Nucleus accumbens (tissue), 56 donors: ENCODE measurements at regions not wholly inside any gene's neighbourhood (a gene's known extent, or its start where the extent isn't known, plus 50 kb on each side); places are given as distances from the start of the nearest gene placed in this dataset.
A peak's percentile ranks its signal among the peaks of the same experiment; 100 is the strongest.

ENCODE experiments used
- DNase-seq, 56 donors: peaks; one replicate each; lab custom pipeline; 2025; lab: John Stamatoyannopoulos, UW

DNA sequence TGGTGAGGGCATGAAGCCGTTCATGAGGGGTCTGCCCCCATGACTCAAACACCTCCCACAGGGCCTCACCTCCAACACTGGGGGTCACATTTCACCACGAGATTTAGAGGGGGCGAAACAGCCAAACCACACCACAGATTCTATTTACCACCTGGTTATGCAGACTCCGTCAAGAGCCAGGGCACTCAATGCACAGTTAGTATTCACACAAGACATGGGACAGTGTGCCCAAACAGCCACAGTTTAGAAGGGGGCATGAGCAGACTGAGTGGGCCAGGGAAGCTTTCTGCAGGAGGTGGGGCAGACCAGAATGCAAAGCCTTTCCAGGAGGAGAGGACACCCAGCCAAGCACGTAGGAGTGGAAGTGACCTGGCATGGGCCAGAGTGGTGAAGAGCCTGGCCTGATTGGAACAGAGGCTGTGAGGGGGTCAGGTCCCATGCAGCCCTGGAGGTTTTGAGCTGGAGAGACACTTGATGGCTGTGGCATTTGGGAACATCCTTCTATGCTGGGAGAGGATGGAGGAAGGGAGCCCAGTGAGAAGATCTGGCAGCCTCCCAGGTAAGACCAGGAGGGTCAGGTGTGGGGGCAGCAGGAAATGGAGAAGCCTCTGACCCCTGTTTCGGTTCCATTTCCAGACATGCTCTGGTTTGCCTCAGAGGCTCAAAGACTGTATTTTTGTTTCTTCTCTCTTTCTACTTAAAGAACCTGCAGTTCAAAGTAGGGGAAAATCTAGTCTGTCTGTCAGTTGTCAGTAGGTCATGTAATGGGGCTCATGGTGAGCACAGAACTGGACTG, 199.1 kb upstream of the NCAM1 start:
- no peak for DNase-seq

DNA sequence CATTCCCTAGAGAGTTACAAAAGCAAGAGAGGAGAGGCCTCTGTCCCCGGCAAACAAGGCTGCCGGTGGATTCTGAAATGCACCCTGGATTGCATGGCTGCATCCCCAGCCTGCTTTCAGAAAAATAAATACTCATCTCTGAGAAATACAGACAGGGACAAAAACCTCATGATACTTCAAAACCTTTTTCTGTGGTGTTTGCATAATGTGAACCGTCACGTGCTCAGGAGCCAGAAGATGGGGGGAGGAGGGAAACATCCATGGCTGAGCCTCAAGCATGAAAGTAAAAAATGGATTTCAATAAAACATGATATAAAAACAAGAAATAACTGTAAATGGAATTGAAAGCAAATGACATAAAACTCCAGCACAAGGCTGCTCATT, 198.5 kb upstream of the NCAM1 start:
- DNase-seq = peak in 6 of 56 donors; percentile 17 to 38 (median 31)

DNA sequence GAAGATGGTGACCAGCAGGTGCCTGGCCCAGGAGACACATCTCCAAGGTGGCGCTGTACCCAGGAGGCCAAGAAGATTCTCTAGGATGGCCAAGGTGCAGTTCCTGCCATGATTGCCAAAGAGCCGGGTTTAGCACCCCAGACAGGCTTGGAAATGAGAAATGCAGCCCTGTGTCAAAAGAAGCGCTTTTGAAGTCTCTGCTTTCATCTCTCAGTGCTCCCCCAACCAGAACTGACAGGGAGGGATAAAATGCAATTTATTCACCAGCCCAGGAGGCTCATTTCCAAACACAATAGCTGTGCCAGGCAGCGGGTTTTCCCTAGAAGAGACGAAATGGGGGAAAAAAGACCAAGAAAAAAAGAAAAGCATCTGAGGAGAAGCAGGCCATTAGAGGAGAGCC, 195.9 kb upstream of the NCAM1 start:
- no peak for DNase-seq

DNA sequence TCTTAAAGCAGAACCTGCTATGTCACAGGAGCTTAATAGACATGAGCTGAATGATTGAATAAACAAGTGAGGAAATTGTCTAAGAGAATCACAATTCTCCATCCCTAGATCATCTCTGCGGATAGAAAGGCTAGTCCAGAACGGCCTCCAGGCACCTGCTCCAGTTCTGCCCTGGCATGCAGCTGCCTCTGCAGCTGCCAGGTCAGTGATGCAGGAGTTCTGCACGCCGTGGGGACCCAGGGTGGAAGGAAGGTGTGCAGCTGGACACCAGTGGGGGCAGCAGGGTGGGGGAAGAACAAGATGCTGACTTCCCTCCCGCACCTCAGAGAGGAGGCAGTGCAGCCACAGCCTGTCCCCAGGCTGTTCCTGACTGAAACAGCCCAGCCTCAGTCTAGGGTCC, 192.1 kb upstream of the NCAM1 start:
- peak in 3 of 56 donors; percentile 10 to 34 (median 16) for DNase-seq

DNA sequence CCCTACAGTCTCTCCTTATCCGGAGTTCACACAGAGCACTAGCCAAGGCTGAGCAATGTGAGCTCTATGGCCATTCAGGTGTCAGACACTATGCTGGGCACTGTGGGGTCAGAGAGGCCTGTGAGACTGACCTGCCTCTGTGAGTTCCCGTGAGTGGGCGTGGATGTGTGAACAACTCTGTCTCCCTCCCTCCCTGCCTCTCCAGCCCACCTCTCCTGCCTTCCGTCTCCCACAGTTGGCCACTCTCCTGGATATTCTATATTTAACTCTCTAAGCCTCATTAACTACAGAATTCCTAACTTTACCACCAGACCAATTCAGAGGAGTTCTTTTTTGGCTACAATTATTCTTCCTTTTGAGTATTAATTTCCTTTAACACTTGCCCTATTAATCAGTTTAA, 191.6 kb upstream of the NCAM1 start:
- DNase-seq = peak in 1 of 56 donors; percentile 50

DNA sequence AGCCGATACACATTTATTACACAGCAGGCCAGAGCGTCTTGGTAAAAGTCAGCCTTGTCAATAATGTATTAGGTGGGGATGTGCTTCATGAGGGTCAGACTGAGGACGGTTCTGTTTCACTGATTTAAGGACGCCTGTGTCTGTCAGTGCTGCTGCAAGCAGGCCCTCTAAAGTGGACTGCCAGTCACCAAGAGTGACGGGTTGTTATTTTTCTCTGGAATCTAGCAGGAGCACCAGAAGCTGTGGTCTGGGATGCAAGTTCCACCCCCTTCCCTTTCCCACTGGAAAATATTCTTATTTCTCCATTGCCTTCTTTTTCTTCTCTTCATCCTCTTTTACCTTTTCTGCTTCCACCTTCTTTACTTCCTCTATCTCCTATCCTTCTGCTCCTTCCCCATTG, 191.2 kb upstream of the NCAM1 start:
- peak in 3 of 56 donors; percentile 25 to 59 (median 33) for DNase-seq

DNA sequence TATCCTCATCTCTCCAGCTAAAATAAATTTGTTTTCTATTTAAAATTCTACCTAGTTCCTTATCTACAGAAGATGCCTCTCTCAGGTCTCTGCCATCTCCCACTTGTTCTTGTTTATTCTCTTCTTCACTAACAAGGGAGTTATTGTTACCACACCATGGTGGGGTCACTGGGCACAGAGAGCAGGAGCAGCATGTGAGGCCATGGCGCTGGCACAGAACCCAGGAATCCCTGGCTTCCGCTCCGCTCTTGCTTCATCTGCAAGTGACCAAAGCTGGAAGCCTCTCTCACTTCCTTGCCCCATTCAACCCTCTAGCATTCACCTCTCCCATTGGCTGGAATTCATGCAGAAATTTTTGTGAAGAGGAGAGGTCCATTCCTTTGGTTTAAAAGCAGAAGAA, 190.7 kb upstream of the NCAM1 start:
- DNase-seq = peak in 54 of 56 donors; percentile 31 to 91 (median 78)

DNA sequence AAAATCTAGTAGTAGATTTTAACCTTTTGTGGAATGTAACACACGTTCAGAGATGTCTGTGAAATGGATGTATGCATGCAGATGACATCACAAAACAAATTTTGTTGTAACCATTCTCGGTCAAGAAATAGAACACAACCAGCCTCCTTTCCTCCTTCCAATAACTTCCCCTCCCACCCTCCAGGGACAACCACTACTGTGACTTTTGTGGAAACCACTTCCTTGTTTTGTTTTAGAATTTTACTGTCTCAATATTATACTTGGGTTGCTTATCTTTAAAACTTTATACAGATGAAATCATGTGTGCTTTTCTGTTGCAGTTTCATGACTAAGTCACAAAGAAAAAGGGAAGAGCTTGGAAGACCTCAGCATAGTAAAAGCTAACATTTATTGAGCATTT, 189.4 kb upstream of the NCAM1 start:
- no peak for DNase-seq

DNA sequence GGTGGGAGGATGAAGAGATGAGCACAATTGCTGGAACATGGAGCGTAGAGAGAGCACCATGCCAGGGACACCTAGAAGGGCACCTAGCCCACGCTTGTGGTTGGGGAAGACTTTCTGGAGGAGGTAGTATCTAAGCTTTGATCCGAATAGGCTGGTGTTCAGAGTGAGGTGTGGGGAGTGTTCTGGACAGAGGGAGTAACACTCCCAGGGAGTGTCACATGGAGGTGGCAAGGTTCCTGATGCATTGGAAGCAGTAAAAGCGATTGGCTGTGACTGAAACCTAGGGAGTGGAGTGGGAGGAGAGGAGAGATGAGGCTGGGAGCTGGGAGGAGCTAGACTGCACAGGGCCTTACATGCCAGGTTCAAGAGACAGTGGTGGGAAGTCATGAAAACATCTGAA, 188.0 kb upstream of the NCAM1 start:
- DNase-seq = peak in 4 of 56 donors; percentile 30 to 48 (median 40)

DNA sequence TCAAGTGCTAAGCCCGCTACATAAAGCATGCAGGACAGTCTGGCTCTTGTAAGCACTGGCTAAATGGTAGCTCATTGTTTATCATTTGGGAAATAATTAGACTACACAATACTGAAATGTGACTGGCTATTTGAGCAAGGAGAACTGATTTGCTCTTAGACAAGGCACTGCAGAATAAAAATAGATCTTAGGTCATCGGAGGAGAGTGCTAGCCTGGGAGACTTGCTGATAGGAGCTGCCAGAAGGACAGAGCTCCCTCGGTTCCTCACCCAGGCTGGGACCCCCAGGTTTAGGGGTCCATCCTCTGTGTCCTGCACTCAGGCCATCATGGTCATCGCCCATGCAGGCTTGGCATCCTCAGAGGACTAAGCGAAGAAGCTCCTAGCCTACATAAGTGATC, 184.4 kb upstream of the NCAM1 start:
- DNase-seq = no peak

DNA sequence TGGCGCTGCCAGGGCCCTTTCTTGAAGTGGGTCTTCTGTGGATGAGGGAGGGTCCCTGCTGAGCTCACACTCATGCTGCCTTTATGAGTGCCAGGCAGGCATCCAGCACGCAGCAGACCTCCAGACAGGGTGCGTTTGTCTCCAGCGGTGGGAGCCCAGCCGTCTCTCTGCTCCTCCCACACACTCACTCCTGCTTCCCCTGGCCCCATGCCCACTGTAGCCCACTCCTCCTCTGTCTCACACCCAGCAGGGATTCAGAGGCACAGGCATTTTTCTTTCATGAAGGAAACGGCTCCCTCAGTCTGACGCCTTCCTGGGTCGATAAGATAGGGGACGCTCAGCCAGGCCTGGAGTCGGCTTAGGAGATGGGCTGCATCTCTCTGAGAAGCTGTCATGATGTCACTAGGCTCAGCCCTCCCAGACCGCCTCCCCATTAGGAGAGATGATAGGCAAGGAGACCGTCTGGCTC, 183.9 kb upstream of the NCAM1 start:
- peak in 2 of 56 donors; percentile 13 to 35 for DNase-seq

DNA sequence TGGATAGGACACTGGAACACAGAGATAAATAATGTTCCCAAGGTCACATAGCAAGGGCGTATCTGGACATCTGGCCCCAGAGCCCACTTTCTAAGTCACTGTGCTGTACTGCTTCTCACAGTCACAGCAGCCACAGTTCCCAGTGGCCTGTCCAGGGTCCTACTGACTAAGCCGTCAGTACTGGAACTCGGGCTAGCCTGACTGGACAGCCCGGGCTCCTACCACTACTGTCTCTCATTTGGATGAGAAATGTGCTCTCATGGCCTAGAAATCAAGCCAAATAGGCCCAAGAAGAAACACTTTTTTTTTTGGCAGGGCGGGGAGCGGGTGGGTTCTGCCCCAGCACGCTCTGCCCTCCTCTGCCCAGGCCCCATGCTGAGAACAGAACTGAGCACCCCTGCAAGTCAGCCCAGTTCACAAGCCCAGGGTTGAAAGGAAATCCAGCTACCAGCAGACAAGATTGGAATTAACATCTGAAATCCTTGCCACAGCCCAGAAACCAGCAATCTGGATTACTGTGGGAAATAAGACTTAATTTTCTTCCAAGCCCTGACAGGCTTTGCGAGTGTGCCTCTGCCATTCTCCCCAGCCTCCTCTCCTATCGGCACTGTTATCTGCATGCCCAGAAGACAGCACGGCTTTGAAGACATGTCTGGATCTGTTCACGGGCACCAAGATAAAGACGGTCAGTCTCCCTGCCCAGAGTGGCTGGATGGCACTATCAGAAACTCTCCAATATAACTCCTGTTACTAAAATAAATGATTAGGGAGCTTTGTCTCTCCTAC, 182.9 kb upstream of the NCAM1 start:
- peak in 3 of 56 donors; percentile 22 to 42 (median 36) for DNase-seq

DNA sequence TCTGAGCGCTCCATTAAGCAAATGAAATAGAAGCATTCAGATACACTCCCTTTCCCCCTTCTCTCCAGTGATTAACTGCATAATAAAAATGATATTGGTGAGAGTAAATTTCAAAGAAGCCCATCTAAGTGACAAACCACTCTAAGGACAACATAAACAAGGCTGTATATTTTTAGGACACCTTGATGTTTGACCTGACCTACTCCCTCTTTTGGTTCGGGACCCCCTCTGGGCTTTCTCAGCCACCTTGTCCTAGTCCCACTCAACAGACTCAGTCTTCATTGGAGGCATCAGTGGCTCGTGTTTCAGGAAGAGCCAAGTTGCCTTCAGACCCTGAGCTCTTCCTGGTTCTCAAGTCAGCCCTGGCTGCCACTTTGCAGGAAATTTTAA, 182.3 kb upstream of the NCAM1 start:
- no peak for DNase-seq

DNA sequence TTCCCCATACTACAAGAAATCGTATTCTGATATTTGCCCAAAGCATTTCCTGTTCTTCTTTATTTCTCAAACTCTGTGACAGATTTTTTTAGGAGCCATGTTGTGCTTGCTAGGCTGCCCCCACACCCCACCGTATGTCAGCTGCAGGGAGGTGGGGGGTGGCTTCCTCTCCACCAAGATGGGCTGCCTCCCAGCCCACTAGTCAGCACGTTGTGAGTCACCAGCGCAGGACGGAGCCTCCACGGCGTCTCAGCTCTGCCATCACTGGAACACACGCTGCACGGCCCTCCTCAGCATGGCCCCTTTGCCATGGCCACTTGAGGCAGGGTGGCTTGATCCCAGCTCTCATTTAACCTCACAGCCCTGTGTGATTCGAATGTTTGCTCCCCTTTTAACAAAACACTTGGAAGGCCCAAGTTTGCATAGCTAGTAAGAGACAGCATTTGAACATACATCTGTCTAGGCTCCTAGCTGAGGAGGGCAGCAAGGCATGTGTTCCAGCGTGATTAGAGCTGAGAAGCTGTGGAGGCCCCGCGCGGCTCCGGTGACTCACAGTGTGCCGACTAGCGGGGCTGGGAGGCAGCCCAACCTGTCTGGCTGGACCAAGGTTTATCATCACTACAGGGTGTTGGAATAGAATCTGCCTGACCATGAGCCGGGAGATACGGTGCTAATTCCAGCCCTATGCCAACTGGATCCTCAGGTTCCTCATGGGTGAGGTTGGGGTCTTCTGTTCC, 180.7 kb upstream of the NCAM1 start:
- DNase-seq = no peak

DNA sequence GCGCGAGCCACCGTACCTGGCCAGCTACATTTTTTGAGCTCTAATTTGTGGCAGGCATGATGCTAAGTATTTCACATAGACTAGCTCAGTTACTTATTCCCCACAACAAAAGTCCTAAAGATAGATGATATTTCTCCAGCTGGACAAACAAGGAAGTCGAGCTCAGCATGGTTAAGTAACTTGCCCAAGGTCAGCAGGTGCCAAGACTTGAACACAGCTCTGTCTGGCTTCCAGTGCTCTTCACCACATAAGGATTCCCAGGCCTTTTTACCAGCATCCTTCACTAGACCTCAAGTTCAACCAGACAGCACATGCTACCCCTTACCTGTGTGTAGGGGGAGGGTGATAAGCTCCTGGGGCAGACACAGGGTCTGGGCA, 177.3 kb upstream of the NCAM1 start:
- DNase-seq = no peak

DNA sequence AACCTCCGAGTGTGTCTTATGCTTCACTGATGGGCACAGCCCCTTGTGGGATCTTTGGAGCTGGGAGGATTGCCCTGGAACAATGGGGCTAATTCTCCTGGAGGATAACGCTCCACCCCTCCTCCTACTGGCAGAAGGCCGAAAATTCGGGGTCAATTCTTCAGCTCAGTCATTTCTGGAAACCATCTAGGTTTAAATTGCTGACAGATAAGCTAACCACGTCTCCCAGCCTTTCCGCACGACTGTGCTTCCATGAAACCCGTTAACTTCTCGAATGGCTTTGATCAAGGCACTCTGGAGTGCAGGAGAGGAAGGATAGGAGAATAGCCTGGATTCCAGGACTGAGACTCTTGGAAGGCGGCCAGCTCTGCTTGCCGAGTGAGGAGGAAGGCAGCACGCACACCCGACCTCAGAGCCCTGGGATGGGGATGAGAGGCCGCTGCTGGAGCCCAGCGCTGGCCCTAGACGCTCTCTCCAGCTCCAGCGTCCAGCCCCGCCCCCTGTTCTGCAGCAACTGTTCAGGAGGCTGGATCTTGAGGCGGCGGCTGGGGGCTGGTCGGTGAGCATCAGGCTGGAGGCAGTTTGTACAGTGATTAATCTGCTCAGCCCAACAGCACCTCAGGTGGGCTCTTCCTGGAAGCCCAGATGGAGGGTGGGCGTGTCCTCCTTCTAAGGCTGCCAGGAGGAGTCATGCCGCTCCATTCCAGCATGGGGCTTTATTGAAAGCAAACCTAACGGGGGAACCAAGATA, 176.7 kb upstream of the NCAM1 start:
- DNase-seq = peak in 17 of 56 donors; percentile 28 to 60 (median 45)

DNA sequence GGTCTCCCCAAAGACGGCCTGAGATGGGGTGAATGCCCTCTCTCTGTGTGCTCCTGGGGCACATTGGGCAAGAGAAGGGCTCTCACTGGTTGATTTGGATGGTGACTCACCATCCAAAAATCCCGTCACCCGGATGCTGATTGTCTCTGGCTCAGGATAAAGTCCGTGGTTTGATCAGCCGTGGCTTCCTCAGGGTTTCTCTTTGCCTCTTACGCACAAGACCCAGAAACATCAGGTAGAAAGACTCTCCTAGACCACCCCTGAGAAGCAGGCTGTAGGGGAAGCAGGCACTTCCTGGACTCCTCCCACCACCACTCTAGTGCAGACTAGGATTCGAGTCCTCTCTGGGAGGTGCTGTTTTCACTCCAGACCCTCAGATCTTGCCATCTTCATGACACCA, 176.1 kb upstream of the NCAM1 start:
- no peak for DNase-seq

DNA sequence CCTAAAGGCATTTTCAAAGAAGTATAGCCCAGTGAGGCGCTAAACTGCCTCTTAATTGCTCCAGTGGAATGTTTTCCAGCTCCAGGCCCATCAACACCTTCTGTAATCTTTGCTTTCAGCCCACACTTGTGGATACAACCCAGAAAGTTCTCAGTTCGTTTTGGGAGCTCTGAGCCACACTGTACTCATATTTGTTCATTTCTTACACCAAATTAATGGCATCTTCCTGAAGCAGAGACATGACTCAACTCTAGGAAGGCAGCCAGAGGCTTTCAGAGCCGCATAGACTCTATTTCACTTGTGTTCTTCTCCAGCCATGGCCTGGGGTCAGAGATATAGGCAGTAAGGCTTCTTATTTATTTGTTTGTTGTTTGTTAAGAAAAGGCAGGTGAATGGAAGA, 175.5 kb upstream of the NCAM1 start:
- DNase-seq = no peak

DNA sequence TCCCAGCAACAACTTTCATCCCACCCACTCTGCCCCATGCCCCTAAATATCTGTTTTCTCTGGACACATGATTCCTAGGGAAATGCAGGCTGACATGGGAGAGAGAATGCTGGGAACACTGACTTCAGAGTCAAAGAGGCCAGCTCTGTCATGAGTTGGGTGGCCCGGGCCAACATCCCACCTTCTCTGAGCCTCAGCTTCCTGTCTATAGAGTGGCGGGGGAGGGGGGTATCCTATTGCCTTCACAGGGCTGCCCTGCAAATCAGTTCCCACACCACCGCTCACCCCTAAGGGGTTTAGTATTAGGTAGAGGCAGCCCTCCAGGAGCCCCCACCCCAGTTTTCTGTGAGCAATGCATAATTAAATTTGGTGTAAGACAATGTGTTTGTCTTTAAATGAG, 175.0 kb upstream of the NCAM1 start:
- DNase-seq = no peak

DNA sequence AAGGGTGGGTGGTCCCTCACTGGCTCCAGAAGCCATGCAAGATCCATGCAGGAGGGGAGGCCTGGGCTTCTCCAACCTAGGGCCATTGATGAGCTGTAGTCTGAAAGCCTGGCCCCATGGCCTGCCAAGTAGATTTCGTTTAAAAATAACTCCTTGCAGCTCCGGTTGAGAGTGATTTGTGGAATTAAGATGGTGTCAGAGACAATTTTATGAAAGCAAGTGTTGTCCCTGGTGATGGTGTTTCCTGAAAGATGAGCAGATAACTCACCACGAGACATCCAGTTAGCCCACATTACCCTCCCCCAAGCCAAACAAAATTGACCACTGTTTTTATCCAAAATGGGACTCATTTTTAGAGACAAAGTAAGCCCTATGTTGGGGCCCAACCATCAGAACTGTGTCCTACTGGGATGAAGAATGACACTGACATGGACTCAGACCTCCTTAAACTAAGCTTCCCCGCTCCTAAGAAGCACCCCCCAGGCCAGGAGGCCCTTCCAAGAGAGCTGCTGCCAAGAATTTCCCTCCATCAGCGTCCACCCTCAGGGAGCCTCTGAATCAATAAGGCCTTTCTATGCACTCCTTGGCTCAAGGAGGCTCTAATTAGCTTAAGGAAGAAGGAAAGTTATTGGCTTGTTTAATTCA, 174.2 kb upstream of the NCAM1 start:
- no peak for DNase-seq
